Peyer's patch (tissue), 4 donors: ENCODE measurements at regions not wholly inside any gene's neighbourhood (a gene's known extent, or its start where the extent isn't known, plus 50 kb on each side); places are given as distances from the start of the nearest gene placed in this dataset.
A peak's percentile ranks its signal among the peaks of the same experiment; 100 is the strongest.

Experiments used
- DNase-seq, 3 donors: peaks; one replicate each; pipeline ENCODE4 v3.0.0-alpha.2; 2017 to 2019
- H3K27ac ChIP-seq, 4 donors: fragments of 200-600 bp; sonication (generic); one replicate each; pipeline ENCODE4 v1.5.1; 2016 to 2019
- H3K27me3 ChIP-seq, 2 donors: fragments of 200-600 bp; sonication (generic); one replicate each; pipeline ENCODE4 v1.5.1; 2019
- H3K36me3 ChIP-seq, 3 donors: fragments of 200-600 bp; sonication (generic); one replicate each; pipeline ENCODE4 v1.5.1; 2016 to 2019
- H3K4me1 ChIP-seq, 4 donors: fragments of 200-600 bp; sonication (generic); one replicate each; pipeline ENCODE4 v1.5.1; 2016 to 2019
- H3K4me3 ChIP-seq, 4 donors: fragments of 200-600 bp; sonication (generic); 1 replicate in 3 of 4; 2 replicates in 1 of 4; pipeline ENCODE4 v1.5.1; 2016 to 2019; ENCODE audit warnings: mild to moderate bottlenecking in 1 of 4
- H3K9me3 ChIP-seq, 4 donors: fragments of 200-600 bp; sonication (generic); one replicate each; pipeline ENCODE4 v1.5.1; 2016 to 2019; ENCODE audit warnings: mild to moderate bottlenecking in 1 of 4
- CTCF ChIP-seq, 6 experiments: fragments of 450-650 bp in 4 of 6; fragments of 200-600 bp in 2 of 6; sonication (generic) in 1 of 6; IDR thresholded peaks; one replicate each; pipeline ENCODE4 v1.5.1; 2017 to 2019; ENCODE audit warnings: antibody characterized with exemption in 6 of 6, mild to moderate bottlenecking in 3 of 6, moderate library complexity in 1 of 6
- POLR2A ChIP-seq, 2 donors: fragments of 450-650 bp; IDR thresholded peaks; one replicate each; pipeline ENCODE4 v1.5.1; 2017; ENCODE audit warnings: antibody characterized with exemption in 2 of 2, mild to moderate bottlenecking in 2 of 2, moderate library complexity in 2 of 2

GRCh38 chr13:111431206-111431605 is 110.8 kb downstream of the TEX29 start:
- DNase-seq = no peak
- no peaks in the 10 kb centered on the region for H3K9me3 ChIP-seq
- no peak for TF ChIP-seq CTCF (IDR thresholded peaks at IDR 0.05)
- no peak for TF ChIP-seq POLR2A (IDR thresholded peaks at IDR 0.05)

GRCh38 chr13:111434578-111435159 is 114.2 kb downstream of the TEX29 start:
- H3K4me3 ChIP-seq = no peak overlapping the region
- no peak for DNase-seq
- no peaks in the 10 kb centered on the region for H3K4me1 ChIP-seq
- no peak for TF ChIP-seq POLR2A (IDR thresholded peaks at IDR 0.05)
- no peak for TF ChIP-seq CTCF (IDR thresholded peaks at IDR 0.05)
- H3K9me3 ChIP-seq = no peaks in the 10 kb centered on the region
- H3K27ac ChIP-seq = no peak overlapping the region
- no peaks in the 10 kb centered on the region for H3K27me3 ChIP-seq
- H3K36me3 ChIP-seq = no peaks in the 10 kb centered on the region

More at GRCh38 chr13:111431206-111431605, 110.8 kb downstream of the TEX29 start:
- Histone ChIP-seq H3K27me3 (no peaks in the 10 kb centered on the region), H3K27ac (no peak overlapping the region), H3K4me3 (no peak overlapping the region), H3K36me3 (no peaks in the 10 kb centered on the region), H3K4me1 (no peaks in the 10 kb centered on the region)

GRCh38 chr13:111436446-111436845 is 116.0 kb downstream of the TEX29 start:
- H3K9me3 ChIP-seq = no peaks in the 10 kb centered on the region
- H3K27me3 ChIP-seq = no peaks in the 10 kb centered on the region
- H3K4me3 ChIP-seq = no peak overlapping the region
- H3K27ac ChIP-seq = no peak overlapping the region
- DNase-seq = no peak
- H3K4me1 ChIP-seq = no peaks in the 10 kb centered on the region
- TF ChIP-seq CTCF (IDR thresholded peaks at IDR 0.05) = no peak
- no peak for TF ChIP-seq POLR2A (IDR thresholded peaks at IDR 0.05)
- H3K36me3 ChIP-seq = no peaks in the 10 kb centered on the region

- no peaks in the 10 kb centered on the region for H3K9me3 ChIP-seq
- no peaks in the 10 kb centered on the region for H3K27me3 ChIP-seq
- H3K27ac ChIP-seq = no peak overlapping the region
- no peaks in the 10 kb centered on the region for H3K4me1 ChIP-seq
- no peak overlapping the region for H3K4me3 ChIP-seq
- no peak for TF ChIP-seq CTCF (IDR thresholded peaks at IDR 0.05)
- TF ChIP-seq POLR2A (IDR thresholded peaks at IDR 0.05) = no peak
- peak in 1 of 3 donors; percentile 36 for DNase-seq
- no peaks in the 10 kb centered on the region for H3K36me3 ChIP-seq
These were observed 117.0 kb downstream of the TEX29 start for GRCh38 chr13:111437417-111437816.

- no peaks in the 10 kb centered on the region for H3K36me3 ChIP-seq
- H3K4me3 ChIP-seq = no peak overlapping the region
- DNase-seq = peak in 1 of 3 donors; percentile 28
- H3K4me1 ChIP-seq = no peaks in the 10 kb centered on the region
- no peak overlapping the region for H3K27ac ChIP-seq
- no peaks in the 10 kb centered on the region for H3K27me3 ChIP-seq
- no peaks in the 10 kb centered on the region for H3K9me3 ChIP-seq
- no peak for TF ChIP-seq CTCF (IDR thresholded peaks at IDR 0.05)
- no peak for TF ChIP-seq POLR2A (IDR thresholded peaks at IDR 0.05)
These were observed 117.6 kb downstream of the TEX29 start for GRCh38 chr13:111437856-111438547.
